HUDEP-2 (cell line): ENCODE measurements at regions not wholly inside any gene's neighbourhood (a gene's known extent, or its start where the extent isn't known, plus 50 kb on each side); places are given as distances from the start of the nearest gene placed in this dataset.

Source experiments
- DNase-seq, 76 experiments: peaks; one replicate each; lab custom pipeline; 2025; ENCODE audit not compliant: unreplicated experiment in 76 of 76; lab: John Stamatoyannopoulos, UW

DNA sequence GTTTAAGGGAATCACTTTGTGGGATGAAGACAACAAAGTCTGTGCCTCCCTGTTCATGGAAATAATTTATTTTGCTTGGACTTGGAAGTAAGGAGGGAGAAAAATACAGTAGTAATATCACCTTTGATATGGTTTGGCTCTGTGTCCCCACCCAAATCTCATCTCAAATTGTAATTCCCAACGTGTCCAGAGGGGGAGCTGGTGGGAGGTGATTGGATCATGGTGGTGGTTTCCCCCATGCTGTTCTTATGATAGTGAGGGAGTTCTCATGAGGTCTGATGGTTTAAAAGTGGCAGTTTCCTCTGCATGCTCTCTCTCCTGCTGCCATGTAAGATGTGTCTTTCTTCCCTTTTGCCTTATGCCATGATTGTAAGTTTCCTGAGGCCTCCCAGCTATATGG, 460.7 kb downstream of the NOVA1 start:
- DNase-seq = no peak

DNA sequence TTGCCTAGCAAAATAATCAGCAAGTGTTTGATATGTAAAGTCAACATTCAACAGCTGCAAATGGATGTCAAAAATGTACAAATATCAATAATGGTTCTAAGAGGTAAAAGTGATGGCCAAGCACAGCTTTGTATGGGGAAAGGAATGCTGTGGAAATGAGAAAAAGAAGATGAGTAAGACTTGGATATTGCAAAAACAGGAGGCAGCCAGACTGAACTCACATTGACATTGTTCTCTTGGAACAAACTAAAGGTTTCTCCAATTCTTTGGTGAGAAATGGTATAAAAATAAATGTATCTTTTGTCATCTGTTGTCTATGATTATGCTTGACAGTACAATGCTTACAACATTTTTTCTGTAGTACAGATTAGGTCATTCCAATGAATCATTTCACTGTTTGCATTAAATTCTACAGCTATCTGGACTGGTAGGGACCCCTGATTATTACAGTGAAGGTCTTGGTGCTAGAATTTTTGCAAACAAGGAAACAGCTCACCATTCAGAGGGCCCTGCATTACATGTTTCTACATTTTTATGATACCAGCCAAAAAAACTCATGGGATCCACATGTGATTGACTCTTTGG, 465.7 kb downstream of the NOVA1 start:
- DNase-seq = no peak

DNA sequence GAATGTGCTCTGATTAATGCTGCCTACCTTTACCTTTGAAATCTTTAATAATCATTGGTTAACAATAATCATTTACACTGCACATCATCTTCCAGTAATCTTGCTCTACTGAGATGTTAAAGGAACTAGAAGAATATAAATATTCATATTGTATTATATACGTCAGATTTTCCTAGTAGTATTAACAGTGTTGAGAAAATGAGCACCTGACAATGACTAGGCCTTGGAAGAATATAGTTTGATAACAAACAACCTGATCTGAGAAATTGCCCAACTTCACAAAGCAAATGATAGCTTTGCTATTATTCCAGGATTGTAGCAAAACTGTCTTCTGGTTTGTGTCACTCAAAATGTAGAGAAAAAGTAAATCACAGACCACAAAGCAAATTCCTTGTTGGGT, 467.1 kb downstream of the NOVA1 start:
- DNase-seq = no peak

DNA sequence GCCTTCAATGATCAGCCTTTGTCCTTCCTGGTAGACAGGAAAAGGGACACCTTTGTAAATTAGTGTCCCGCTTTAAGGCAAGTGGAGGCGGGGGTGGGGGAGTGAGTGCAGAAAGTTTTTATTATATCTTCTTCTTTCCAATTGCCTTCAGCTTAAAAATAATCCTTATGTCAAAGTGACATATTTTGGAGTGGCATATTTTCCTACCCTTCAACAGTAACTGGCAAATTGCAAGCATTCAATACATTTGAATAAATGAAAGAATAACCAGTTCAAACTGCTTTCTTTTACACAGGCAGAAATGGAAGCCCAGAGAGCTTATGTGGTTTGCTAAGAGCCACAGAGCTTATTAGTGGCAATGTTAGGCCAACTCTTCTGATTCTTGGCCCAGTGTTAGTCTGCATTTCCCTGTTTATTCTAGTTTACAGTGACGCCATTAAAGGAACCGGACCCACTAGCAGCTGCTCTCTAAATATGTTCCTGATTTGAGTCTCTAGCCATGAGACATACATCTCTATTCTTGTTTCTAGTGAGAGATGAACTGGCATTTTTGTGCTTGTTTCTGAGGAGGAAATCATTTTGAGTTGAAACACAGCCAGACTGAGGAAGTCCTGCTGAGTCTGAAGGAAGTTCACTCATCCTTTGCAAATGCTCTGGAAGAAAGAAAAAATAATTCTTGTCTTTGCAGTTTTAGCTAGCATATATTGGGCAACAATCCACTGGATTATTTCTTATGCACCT, 468.7 kb downstream of the NOVA1 start:
- DNase-seq = no peak

DNA sequence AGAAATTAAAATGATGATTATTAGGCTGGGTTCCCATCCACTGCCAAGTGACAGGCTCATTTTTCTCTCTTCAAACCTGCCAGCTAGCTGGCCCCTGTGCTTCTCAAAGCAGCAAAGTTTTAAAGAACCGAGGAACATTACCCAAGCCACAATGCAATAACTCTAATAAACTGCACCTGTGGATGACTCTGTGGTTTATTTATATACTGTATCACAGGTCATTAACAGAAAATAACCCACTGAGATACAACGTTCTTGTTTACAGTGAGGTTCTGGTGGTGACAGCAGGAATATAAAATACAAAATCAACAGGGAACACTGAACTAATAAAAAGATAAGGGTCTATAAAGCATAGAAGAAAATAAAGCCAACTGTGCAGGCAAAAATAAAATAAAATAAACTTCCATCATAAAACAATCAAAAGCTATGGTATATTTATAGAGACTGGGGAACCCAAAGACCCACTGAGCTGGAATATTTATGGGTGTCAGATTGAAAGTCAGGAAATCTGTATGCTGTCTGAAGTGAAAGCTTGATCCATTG, 472.9 kb downstream of the NOVA1 start:
- no peak for DNase-seq

DNA sequence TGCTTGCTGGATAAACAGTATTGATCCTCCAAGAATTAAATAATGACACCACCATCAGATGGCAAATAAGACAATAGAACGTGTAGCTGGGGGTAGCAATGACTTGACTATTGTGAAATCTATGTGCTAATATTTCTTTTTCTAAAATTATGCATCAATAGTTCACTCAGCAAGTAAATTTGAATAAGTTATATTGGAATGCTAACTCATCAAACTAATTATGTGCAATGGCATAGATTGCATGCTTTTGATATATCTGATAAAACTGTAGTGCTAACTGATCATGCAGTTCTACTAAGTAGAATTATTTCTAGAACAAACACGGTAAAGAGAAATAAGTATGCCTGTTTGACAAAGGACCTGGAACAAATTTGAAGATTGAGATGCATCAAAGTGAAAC, 474.4 kb downstream of the NOVA1 start:
- no peak for DNase-seq

DNA sequence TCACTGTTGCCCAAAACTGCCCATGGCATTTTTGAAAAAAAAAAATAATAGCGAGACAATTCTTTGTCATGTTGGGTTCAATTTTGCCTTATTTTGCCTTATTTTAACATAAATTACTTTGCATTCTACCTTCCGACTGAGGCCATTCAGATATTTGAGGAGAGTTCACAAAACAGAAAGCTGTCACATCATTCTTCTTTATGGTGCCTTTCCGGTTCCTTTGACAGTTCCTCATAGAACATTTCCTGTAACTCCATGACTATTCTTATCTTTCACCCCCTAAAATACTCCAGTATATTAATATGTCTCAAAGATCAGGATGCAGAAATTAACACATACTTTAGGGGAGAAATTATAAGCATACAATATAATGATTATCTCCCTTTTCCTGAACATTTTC, 476.7 kb downstream of the NOVA1 start:
- DNase-seq = no peak

DNA sequence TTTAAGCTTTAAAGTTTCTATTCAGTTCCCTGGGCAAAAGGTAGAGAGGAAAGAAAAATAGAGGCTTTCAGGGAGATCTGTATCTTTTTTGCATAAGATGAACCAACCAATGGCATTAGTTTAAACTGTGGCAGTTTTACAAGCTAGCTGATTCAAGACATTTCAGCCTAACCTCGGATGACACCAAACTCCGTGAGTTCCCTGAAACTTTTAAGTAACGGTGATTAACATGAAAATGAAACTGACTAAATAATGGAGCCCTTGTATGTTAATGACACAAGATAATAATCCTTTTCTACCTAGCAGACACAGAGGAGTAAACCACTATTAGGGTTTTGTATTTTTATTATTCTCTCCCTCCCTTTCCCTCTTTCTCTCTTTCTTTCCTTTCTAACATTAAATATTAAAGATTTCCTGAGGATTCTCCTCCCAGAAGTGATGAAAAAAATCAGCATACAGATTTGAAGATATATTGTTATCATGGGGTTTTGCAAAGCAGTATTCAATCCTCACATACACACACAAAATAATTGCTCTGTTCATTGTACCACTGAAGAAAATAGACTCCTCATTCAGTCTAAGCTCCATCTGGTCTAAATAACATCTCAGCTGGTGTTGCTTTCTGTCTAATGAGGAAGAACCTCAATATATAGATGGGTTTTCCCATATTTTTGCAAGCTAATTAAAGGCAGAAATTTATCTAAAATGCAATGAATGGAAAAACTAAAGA, 483.8 kb downstream of the NOVA1 start:
- no peak for DNase-seq

DNA sequence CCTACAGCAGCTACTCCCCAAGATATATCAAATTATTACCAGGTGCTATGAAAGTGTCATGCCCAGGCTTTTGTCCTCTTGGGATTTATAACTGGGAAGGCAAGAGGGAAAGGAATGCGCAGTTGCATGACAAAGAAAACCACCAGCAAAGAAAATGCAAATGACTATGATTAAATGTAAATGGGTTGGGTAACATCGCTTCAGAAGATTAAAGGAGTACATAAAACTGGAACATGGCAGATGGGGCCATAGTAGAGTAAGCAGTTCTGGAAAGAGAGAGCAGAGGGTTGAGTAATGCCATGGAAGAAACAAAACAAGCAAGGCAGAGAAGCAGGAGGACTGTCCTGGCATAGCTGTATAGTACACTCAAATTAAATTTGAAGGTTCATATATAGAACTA, 493.1 kb downstream of the NOVA1 start:
- no peak for DNase-seq

DNA sequence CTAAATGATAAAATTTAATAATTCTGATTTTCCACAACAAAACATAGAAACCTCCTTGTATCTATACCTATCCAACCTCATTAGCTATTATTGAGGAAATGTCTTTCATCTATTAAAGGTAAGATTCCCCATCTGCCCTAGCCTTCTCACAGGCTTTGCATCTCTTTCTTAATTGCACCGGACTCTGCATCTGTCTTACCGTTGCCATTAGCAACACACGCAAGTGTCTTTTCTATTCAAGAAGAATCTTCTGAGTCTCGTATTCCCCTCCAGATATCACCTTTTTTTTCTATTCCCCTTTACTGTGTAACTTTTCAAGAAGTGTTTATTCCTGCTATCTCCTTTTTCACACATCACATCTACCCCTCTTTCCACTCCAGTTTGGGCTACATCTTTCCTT, 500.0 kb downstream of the NOVA1 start:
- DNase-seq = no peak

DNA sequence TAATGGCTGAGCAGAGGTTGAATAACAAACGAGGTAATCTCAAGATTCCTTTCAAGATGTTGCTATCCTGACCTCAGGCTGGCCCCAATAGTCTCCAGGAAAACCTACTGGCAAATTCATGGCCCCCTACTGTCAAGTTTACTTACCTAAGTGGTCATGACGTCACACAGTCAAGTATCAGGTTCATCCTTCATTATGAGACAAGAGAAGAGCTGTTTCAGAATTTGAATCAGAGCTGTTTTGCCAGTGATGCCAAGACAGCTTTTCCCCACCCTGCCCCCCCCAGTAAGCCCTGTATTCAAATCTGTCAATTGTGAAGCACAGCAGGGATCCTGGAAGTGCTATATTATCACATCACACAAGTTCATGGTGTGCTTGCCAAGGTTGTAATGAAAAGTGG, 509.6 kb downstream of the NOVA1 start:
- DNase-seq = no peak

DNA sequence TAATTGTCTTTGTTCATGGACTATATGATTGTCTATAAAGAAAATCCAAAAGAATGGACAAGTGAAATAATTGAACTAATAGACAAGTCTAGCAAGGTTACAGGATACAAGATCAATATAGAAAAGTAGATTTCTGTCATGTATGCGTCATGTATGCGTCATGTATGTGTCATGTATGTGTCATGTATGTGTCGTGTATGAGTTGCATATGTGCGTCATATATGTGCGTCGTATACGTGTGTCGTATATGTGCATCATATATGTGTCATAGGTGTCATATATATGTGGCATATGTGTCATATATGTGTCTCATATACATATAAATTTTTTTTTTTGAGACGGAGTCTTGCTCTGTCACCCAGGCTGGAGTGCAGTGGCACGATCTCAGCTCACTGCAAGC, 516.8 kb downstream of the NOVA1 start:
- no peak for DNase-seq

DNA sequence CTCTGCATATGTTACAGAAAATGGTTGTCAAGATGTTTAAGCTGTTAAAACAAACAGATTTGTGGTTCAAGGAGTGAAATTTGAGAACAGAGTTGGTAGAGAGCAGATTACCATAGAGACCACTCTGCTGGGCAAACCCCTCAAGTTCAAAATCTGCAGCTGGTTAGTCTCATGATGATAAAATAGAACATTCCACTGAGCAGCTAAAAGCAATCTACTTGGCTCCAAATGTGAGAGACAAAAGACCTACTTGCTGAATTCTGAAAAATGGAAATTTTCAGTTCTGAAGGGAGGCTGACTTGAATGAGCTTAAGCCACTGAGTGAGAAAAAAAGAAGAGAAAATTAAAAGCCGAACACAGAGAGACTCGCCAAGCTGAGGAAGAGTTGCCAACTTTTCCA, 519.3 kb downstream of the NOVA1 start:
- DNase-seq = no peak

DNA sequence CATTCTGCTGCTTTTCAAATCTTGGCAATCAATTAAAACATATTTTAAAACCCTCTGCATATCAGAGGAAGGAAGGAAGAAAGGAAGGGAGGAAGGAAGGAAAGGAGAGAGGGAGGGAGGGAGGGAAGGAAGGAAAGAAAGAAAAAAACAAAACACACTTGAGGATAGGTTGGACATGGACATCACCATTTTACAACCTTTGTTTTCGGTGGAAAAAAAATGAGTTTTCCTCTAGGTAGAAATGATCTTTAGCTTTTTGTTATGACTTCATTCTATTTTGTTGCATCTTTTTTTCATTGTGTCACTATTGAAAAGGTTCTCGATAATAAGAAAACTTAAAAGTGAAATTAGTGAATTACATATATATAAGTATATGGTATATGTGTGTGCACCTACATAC, 522.9 kb downstream of the NOVA1 start:
- DNase-seq = no peak

DNA sequence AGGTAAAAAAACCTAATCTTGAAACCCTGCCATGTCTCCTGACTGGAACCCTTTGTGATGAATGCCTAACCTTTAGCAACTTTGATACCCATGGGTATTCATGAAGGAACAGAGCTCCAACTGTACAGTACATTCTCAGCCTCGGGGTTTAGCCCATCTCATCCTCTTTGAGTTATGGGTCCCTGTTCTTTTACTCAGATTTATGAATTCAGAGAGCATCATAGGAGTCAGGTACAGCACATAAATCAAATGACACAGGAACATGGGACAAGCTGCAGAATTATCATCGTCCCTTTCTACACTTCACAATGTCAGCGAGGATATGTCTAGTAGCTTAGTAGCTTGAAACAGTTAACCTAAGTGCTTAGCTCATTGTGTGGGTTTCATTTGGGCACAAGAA, 527.4 kb downstream of the NOVA1 start:
- DNase-seq = no peak

DNA sequence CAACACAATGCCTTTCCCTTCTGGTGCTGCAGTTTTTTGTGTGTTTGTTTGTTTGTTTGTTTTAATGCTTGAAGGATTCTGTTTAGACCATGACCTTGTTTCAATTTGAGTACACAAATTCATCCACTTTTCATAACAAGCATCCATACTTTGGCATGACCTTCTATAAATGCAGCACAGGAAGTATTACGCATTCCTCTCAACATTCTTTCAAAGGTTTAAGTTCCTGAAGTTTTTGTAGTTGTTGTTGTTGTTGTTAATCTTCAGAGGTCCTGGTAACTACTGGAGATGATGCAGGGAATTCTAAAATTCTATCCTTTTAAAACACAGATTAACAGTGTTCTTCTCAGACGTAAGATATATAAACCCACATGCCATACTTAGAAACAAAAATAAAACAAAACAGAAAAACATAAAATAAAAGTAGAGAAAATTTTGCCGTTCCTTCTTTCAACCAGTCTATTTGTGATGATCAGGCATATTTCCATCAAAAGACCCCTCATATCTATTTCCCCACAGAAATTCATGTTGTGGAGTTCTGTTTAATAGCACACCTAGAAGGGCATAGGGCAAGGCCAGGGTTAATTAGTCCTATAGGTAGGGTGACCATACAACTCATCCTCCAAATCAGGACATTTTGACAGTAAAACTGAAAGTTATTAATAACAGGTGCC, 529.9 kb downstream of the NOVA1 start:
- no peak for DNase-seq

DNA sequence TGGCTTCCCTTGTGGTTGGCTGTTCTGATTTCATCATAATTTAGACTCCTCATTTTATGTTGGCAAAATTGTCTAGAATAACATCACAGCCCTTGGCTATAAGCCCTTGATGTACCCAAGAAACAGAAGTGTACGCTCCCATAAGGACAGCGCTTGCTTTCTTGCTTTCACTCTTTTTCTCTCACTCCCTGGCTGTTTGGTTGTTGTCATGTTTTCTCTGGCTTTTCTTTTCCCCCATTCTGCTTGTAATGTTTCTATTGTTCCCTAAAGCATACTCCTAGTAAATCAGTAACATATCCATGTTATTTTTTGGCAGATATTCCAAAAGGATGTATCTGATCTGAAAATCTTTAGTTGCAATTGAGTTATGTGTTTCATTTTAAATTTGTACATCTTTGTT, 530.5 kb downstream of the NOVA1 start:
- DNase-seq = no peak

DNA sequence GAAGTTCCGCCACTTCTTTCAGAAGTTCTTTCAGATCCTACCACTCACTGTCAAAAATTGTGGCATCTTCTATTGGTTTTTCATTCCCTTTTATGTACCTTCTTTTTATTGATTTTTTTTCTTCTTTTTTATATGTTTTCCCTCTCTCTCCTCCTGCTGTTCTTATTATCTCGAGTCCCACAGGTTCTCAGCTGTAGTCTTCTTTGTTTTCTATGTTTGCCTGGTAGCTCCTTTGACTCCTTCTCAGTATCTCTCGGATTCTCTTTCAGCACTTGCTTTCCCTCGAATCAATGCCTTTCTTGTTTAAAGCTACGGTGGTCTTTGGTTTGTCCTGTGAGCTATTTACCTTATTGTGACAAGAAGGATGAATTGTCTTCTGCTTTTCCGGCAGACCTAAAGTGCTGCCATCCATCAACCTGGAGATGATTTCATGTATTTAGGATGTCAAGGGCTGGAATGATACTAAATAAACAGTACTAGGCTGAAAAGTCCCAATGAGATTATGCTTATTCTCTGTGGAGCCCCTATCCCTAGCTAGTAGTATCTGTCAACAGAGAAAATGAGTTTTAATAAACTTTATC, 541.7 kb downstream of the NOVA1 start:
- DNase-seq = no peak

DNA sequence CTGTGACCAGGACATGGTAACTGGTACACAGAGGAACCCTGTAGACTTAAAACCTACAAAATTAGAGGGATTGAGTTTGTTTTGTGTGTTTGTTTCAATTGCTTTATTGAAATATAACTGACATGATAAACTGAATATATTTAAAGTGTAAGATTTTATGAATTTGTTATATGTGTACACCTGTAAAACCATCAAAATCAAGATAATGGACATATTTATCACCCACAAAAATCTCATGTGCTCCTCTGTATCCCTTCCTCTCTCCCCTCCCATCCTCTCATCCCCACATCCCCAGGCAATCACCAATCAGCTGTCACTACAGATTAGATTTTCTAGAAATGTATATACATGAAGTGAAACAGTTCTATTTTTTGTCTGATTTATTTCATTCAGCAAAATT, 565.5 kb downstream of the NOVA1 start:
- no peak for DNase-seq

DNA sequence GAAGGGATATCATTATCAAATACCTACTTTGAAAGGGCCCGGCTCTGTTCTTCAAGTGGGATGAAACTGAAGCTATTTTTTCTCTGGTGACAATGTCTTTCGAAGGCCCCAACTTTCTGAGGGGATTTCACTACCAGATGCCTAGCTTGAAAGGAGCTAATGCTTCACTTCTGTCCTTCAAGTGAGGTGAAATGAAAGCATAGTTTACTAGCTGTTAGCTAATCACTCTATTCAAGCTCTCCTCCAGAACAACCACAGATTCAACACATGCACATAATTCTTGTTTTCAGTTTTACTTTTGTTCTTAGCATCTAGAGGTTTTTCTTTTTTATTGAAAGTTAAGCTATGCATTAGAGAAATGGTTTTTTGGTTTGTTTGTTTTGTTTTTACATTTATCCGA, 571.4 kb downstream of the NOVA1 start:
- no peak for DNase-seq

DNA sequence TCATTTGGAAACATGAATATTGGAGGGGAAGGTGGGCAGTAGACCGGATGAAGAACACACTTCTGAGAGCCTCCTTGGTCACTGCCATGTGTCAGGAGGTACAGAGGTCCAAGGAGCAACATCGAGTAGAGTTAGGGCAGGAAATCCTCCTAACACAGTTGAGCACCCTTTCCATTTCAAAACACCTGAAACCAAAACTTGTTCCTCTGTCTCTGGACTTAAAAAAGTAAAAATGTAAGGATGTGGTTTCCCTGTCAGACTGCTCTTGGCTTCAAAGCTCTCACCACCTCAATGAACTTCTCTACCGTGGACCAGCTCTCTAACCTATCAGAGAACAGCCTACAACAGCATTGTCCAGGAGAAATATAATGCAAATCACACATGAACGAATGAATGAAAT, 573.9 kb downstream of the NOVA1 start:
- DNase-seq = no peak
